ENCODE measurements at regions not wholly inside any gene's neighbourhood (a gene's known extent, or its start where the extent isn't known, plus 50 kb on each side); places are given as distances from the start of the nearest gene placed in this dataset.

GRCh38 chr16:85422632-85423550 is 190.2 kb upstream of the GSE1 start:
- 91 to 95% methylated on average over 16 to 21 of the region's 23 CpGs for whole genome bisulfite sequencing, 2 donors
- Histone ChIP-seq H3K9me3 (no peaks in the 10 kb centered on the region), H3K27ac (no peak overlapping the region), H3K36me3 (no peaks in the 10 kb centered on the region), H3K27me3 (no peaks in the 10 kb centered on the region), H3K4me3 (replicated peaks in 1 of 3) (no peak overlapping the region), H3K4me1 (peaks cover 3 to 26% of the 10 kb centered on the region in 2 donors)
- peak in 1 of 2 donors; percentile 1 for DNase-seq
- intact Hi-C loops (cut with DNase I) = loop anchor here (5.0 to 10.0 kb wide), 3 partner anchors 72 to 184 kb away; no protein-coding TSS in a partner anchor
- TF ChIP-seq POLR2A (IDR thresholded peaks at IDR 0.05) (no peak), CTCF (IDR thresholded peaks at IDR 0.05) (no peak)

GRCh38 chr16:85423631-85424030 is 189.5 kb upstream of the GSE1 start:
- WGBS, 2 donors = 89% methylated on average over 11 of the region's 11 CpGs
- DNase-seq = peak in 1 of 2 donors; percentile 0

GRCh38 chr16:85424260-85425073 is 188.7 kb upstream of the GSE1 start:
- Histone ChIP-seq H3K27me3 (no peaks in the 10 kb centered on the region), H3K36me3 (no peaks in the 10 kb centered on the region), H3K4me3 (replicated peaks in 1 of 3) (no peak overlapping the region), H3K27ac (no peak overlapping the region), H3K9me3 (no peaks in the 10 kb centered on the region), H3K4me1 (peaks cover 3 to 13% of the 10 kb centered on the region in 2 donors)
- intact Hi-C loops (cut with DNase I) = loop anchor here (5.0 to 10.0 kb wide), 3 partner anchors 70 to 183 kb away; no protein-coding TSS in a partner anchor
- no peak for TF ChIP-seq POLR2A (IDR thresholded peaks at IDR 0.05)
- TF ChIP-seq CTCF (IDR thresholded peaks at IDR 0.05) = no peak
- peak in 1 of 2 donors; percentile 1 for DNase-seq
- WGBS, 2 donors = 86 to 87% methylated on average over 32 to 33 of the region's 35 CpGs

More at GRCh38 chr16:85423631-85424030, 189.5 kb upstream of the GSE1 start:
- H3K36me3 ChIP-seq = no peaks in the 10 kb centered on the region
- no peak for TF ChIP-seq POLR2A (IDR thresholded peaks at IDR 0.05)
- TF ChIP-seq CTCF (IDR thresholded peaks at IDR 0.05) = no peak
- no peaks in the 10 kb centered on the region for H3K9me3 ChIP-seq
- no peaks in the 10 kb centered on the region for H3K27me3 ChIP-seq
- H3K4me3 ChIP-seq (replicated peaks in 1 of 3) = no peak overlapping the region
- intact Hi-C loops (cut with DNase I) = loop anchor here (5.0 to 10.0 kb wide), 3 partner anchors 71 to 184 kb away; no protein-coding TSS in a partner anchor
- H3K4me1 ChIP-seq = peaks cover 3 to 22% of the 10 kb centered on the region in 2 donors
- H3K27ac ChIP-seq = no peak overlapping the region

GRCh38 chr16:85425074-85425662 is 188.0 kb upstream of the GSE1 start:
- Histone ChIP-seq H3K27me3 (no peaks in the 10 kb centered on the region), H3K4me3 (replicated peaks in 1 of 3) (no peak overlapping the region), H3K4me1 (peaks cover 1 to 6% of the 10 kb centered on the region in 2 donors), H3K27ac (no peak overlapping the region), H3K36me3 (no peaks in the 10 kb centered on the region), H3K9me3 (no peaks in the 10 kb centered on the region)
- peak in 1 of 2 donors; percentile 0 for DNase-seq
- TF ChIP-seq CTCF (IDR thresholded peaks at IDR 0.05) (no peak), POLR2A (IDR thresholded peaks at IDR 0.05) (no peak)
- WGBS, 2 donors = 74 to 88% methylated on average over 12 of the region's 17 CpGs
- intact Hi-C loops (cut with DNase I) = loop anchor here (10.0 kb wide), 2 partner anchors 70 to 130 kb away; no protein-coding TSS in a partner anchor

All from thyroid gland (tissue), 4 donors.